A673 (cell line): ENCODE measurements at regions not wholly inside any gene's neighbourhood (a gene's known extent, or its start where the extent isn't known, plus 50 kb on each side); places are given as distances from the start of the nearest gene placed in this dataset.

Experiments used
- BruUV-seq: library from RNA; stranded (reverse); fragments of 400-500 nt; replicated peaks from 2 replicates; lab custom pipeline; 2021; lab: Mats Ljungman, UMichigan
- CTCF ChIA-PET: fragments of 300-600 bp; sonication (Branson Sonifier 250); formaldehyde crosslinking; loops from one replicate; lab custom pipeline; 2022; ENCODE audit warnings: antibody characterized with exemption; lab: Charles Lee
- POLR2A ChIA-PET: fragments of 300-600 bp; sonication (Branson Sonifier 250); formaldehyde crosslinking; loops from one replicate; lab custom pipeline; 2022; ENCODE audit warnings: antibody characterized with exemption; ENCODE audit not compliant: low non-redundant PET; lab: Charles Lee
- DNase-seq: peaks from one replicate; pipeline ENCODE4 v3.0.0-alpha.2; 2015; ENCODE audit warnings: low spot score
- H3K27ac ChIP-seq: fragments of 200-600 bp; sonication (generic); 2 replicates; pipeline ENCODE4 v1.5.1; 2016; ENCODE audit warnings: mixed run types, low read depth, mild to moderate bottlenecking, mixed read lengths, antibody characterized with exemption, low read length; ENCODE audit not compliant: poor library complexity, severe bottlenecking
- H3K27me3 ChIP-seq: fragments of 200-600 bp; sonication (generic); replicated peaks from 2 replicates; pipeline ENCODE4 v1.6.1; 2017; ENCODE audit warnings: mixed run types, low read depth, mild to moderate bottlenecking, mixed read lengths, antibody characterized with exemption, low read length; ENCODE audit not compliant: insufficient read depth, poor library complexity
- H3K36me3 ChIP-seq: fragments of 200-600 bp; sonication (generic); 2 replicates; pipeline ENCODE4 v1.6.1; 2016; ENCODE audit warnings: mixed run types, mild to moderate bottlenecking, mixed read lengths, antibody characterized with exemption, low read length; ENCODE audit not compliant: insufficient read depth, poor library complexity, severe bottlenecking
- H3K4me1 ChIP-seq: fragments of 200-600 bp; sonication (generic); 2 replicates; pipeline ENCODE4 v1.6.1; 2017; ENCODE audit warnings: mixed run types, mild to moderate bottlenecking, mixed read lengths, antibody characterized with exemption, low read length; ENCODE audit not compliant: insufficient read depth, poor library complexity, severe bottlenecking
- H3K4me3 ChIP-seq: fragments of 200-600 bp; sonication (generic); 2 replicates; pipeline ENCODE4 v1.5.1; 2016; ENCODE audit warnings: low read depth, mixed run types, mild to moderate bottlenecking, mixed read lengths, low read length; ENCODE audit not compliant: poor library complexity, severe bottlenecking
- H3K9me3 ChIP-seq: fragments of 200-600 bp; sonication (generic); 2 replicates; pipeline ENCODE4 v1.6.1; 2016; ENCODE audit warnings: mixed run types, low read depth, mild to moderate bottlenecking, mixed read lengths, antibody characterized with exemption, low read length; ENCODE audit not compliant: poor library complexity, severe bottlenecking
- CTCF ChIP-seq: fragments of 300-800, 200-600 bp; sonication (generic); conservative IDR thresholded peaks from 2 replicates; pipeline ENCODE4 v1.5.1; 2017; ENCODE audit warnings: low read depth, mild to moderate bottlenecking, antibody characterized with exemption, low read length, moderate library complexity, mixed read lengths
- EZH2 ChIP-seq: fragments of 200-600 bp; sonication (generic); IDR thresholded peaks from 2 replicates; pipeline ENCODE4 v1.6.1; 2017; ENCODE audit warnings: borderline replicate concordance, low read depth, mild to moderate bottlenecking, mixed read lengths, antibody characterized with exemption, low read length; ENCODE audit not compliant: poor library complexity, severe bottlenecking
- intact Hi-C: fragments of 100-400 bp; cut with micrococcal nuclease; formaldehyde crosslinking; loops from one replicate; pipeline ENCODE4 v1.10.0; 2022; ENCODE audit not compliant: unreplicated experiment

- H3K4me1 ChIP-seq, result no peaks in the 10 kb centered on the region
- CTCF ChIA-PET, result no interaction called here
- no peak for DNase-seq
- TF ChIP-seq CTCF (no peak), EZH2 (no peak)
- no peak overlapping the region for H3K27ac ChIP-seq
- H3K9me3 ChIP-seq, result peaks cover 14% of the 10 kb centered on the region
- POLR2A ChIA-PET, result no interaction called here
- BruUV-seq, result no TSS peak
- intact Hi-C loops, result no loop called here
- no peak overlapping the region for H3K4me3 ChIP-seq
- H3K27me3 ChIP-seq, result no peaks in the 10 kb centered on the region
- H3K36me3 ChIP-seq, result no peaks in the 10 kb centered on the region
Measured at GRCh38 chr5:110224050-110224449, 502.4 kb downstream of the TMEM232 start.

- ChIA-PET POLR2A (no interaction called here), CTCF (no interaction called here)
- Histone ChIP-seq H3K36me3 (no peaks in the 10 kb centered on the region), H3K4me3 (no peak overlapping the region), H3K27ac (no peak overlapping the region), H3K27me3 (no peaks in the 10 kb centered on the region), H3K9me3 (peaks cover 10% of the 10 kb centered on the region), H3K4me1 (no peaks in the 10 kb centered on the region)
- no peak for TF ChIP-seq CTCF
- TF ChIP-seq EZH2, result no peak
- intact Hi-C loops, result no loop called here
- no TSS peak for BruUV-seq
- no peak for DNase-seq
Measured at GRCh38 chr5:110225949-110226348, 500.5 kb downstream of the TMEM232 start.

- intact Hi-C loops, result no loop called here
- Histone ChIP-seq H3K27me3 (no peaks in the 10 kb centered on the region), H3K4me3 (no peak overlapping the region), H3K36me3 (no peaks in the 10 kb centered on the region), H3K27ac (no peak overlapping the region), H3K4me1 (no peaks in the 10 kb centered on the region), H3K9me3 (no peaks in the 10 kb centered on the region)
- TF ChIP-seq CTCF (no peak), EZH2 (no peak)
- POLR2A ChIA-PET, result no interaction called here
- BruUV-seq, result no TSS peak
- CTCF ChIA-PET, result no interaction called here
- DNase-seq, result no peak
Measured at GRCh38 chr5:110239786-110240185, 486.7 kb downstream of the TMEM232 start.
